ENCODE measurements at regions not wholly inside any gene's neighbourhood (a gene's known extent, or its start where the extent isn't known, plus 50 kb on each side); places are given as distances from the start of the nearest gene placed in this dataset.

GRCh38 chr12:34334538-34334937 lies 312.2 kb downstream of the ALG10 start:
- TF ChIP-seq CTCF (IDR thresholded peaks at IDR 0.05) = no peak
- no peak for TF ChIP-seq POLR2A (IDR thresholded peaks at IDR 0.05)
- TF ChIP-seq POLR2AphosphoS5 (IDR thresholded peaks at IDR 0.05) = no peak
- no peak for TF ChIP-seq EP300 (IDR thresholded peaks at IDR 0.05; ENCODE audit: low read depth)
